Ishikawa (cell line): ENCODE measurements at regions not wholly inside any gene's neighbourhood (a gene's known extent, or its start where the extent isn't known, plus 50 kb on each side); places are given as distances from the start of the nearest gene placed in this dataset.

Experiments used
- CEBPB ChIP-seq: IDR thresholded peaks from 2 replicates; pipeline ENCODE4 v1.6.1; 2012
- CREB1 ChIP-seq: IDR thresholded peaks from 2 replicates; pipeline ENCODE4 v1.6.1; 2012; ENCODE audit warnings: low read depth
- EGR1 ChIP-seq: IDR thresholded peaks from 2 replicates; pipeline ENCODE4 v1.6.1; 2012
- EP300 ChIP-seq: IDR thresholded peaks from 2 replicates; pipeline ENCODE4 v1.6.1; 2012; ENCODE audit warnings: borderline replicate concordance
- FOXM1 ChIP-seq: IDR thresholded peaks from 2 replicates; pipeline ENCODE4 v1.6.1; 2012; ENCODE audit warnings: low read depth, borderline replicate concordance
- MAX ChIP-seq: IDR thresholded peaks from 2 replicates; pipeline ENCODE4 v1.6.1; 2012
- NFIC ChIP-seq: IDR thresholded peaks from 2 replicates; pipeline ENCODE4 v1.6.1; 2012
- RAD21 ChIP-seq: IDR thresholded peaks from 2 replicates; pipeline ENCODE4 v1.6.1; 2012; ENCODE audit warnings: low read depth
- REST ChIP-seq: IDR thresholded peaks from 2 replicates; pipeline ENCODE4 v1.6.1; 2012; ENCODE audit warnings: low read depth, mild to moderate bottlenecking
- TAF1 ChIP-seq: IDR thresholded peaks from 2 replicates; pipeline ENCODE4 v1.6.1; 2012; ENCODE audit warnings: low read depth, mild to moderate bottlenecking
- TCF12 ChIP-seq: IDR thresholded peaks from 2 replicates; pipeline ENCODE4 v1.6.1; 2012; ENCODE audit warnings: low read depth
- TEAD4 ChIP-seq: IDR thresholded peaks from 2 replicates; pipeline ENCODE4 v1.6.1; 2012
- USF1 ChIP-seq: IDR thresholded peaks from 2 replicates; pipeline ENCODE4 v1.6.1; 2012
- YY1 ChIP-seq: IDR thresholded peaks from 2 replicates; pipeline ENCODE4 v1.6.1; 2012; ENCODE audit warnings: low read depth
- ZBTB7A ChIP-seq: IDR thresholded peaks from 2 replicates; pipeline ENCODE4 v1.6.1; 2012; ENCODE audit warnings: low read depth

- TF ChIP-seq TAF1 (no peak), EGR1 (no peak), CREB1 (no peak), RAD21 (no peak), ZBTB7A (no peak), NFIC (no peak), EP300 (no peak), USF1 (no peak), REST (no peak), TCF12 (no peak), MAX (no peak), CEBPB (no peak), YY1 (no peak), TEAD4 (no peak), FOXM1 (no peak)
Observed at GRCh38 chr22:48256041-48256739, 1493.7 kb downstream of the TBC1D22A start.

- TF ChIP-seq USF1 = no peak
- no peak for TF ChIP-seq CEBPB
- no peak for TF ChIP-seq TAF1
- no peak for TF ChIP-seq REST
- TF ChIP-seq CREB1 = no peak
- TF ChIP-seq TEAD4 = no peak
- TF ChIP-seq TCF12 = no peak
- TF ChIP-seq EP300 = no peak
- no peak for TF ChIP-seq NFIC
- no peak for TF ChIP-seq RAD21
- no peak for TF ChIP-seq EGR1
- TF ChIP-seq MAX = no peak
- no peak for TF ChIP-seq YY1
- TF ChIP-seq FOXM1 = no peak
- no peak for TF ChIP-seq ZBTB7A
Observed at GRCh38 chr22:48254311-48254873, 1491.9 kb downstream of the TBC1D22A start.

- TF ChIP-seq REST (no peak), CEBPB (no peak), EGR1 (no peak), RAD21 (no peak), USF1 (no peak), CREB1 (no peak), TCF12 (no peak)
Observed at GRCh38 chr22:48253573-48253972, 1491.1 kb downstream of the TBC1D22A start.

GRCh38 chr22:48253136-48253535 is 1490.7 kb downstream of the TBC1D22A start:
- TF ChIP-seq YY1 = no peak
- no peak for TF ChIP-seq CEBPB
- no peak for TF ChIP-seq REST
- no peak for TF ChIP-seq NFIC
- TF ChIP-seq FOXM1 = no peak
- no peak for TF ChIP-seq TEAD4
- no peak for TF ChIP-seq TCF12
- TF ChIP-seq MAX = no peak
- no peak for TF ChIP-seq RAD21
- no peak for TF ChIP-seq TAF1
- no peak for TF ChIP-seq USF1
